A549 (cell line): ENCODE measurements at regions not wholly inside any gene's neighbourhood (a gene's known extent, or its start where the extent isn't known, plus 50 kb on each side); places are given as distances from the start of the nearest gene placed in this dataset.

Experiments
- HOXA7 ChIP-seq: fragments of 250-450 bp; sonication (Bioruptor Pico); IDR thresholded peaks from 2 replicates; pipeline ENCODE4 v1.5.0; 2020; ENCODE audit warnings: mild to moderate bottlenecking, moderate library complexity
- TF ChIP-seq, protein P1 (sequence below): fragments of >200 bp; sonication (Bioruptor Twin); formaldehyde crosslinking; IDR thresholded peaks from 3 replicates; pipeline ENCODE4 v1.5.1; 2016

DNA sequence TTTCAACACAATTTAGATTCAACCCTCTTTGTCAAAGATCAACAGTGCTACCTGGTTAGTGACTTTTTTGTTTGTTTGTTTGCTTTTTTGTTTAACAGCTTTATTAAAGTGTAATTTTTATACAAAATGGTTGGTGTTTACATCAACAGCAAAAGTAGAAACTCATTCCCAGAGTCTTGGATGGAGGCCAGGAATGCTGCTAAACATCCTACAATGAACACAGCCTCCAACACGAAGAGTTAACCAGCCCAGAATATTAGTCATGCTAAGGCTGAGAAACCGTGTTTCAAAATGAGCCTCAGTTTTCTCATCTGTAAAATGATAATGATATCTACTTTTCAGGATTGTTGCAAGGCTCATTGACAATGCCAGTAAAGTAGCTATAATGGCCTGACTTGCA, 211.0 kb upstream of the MAF start:
- TF ChIP-seq, protein P1, sequence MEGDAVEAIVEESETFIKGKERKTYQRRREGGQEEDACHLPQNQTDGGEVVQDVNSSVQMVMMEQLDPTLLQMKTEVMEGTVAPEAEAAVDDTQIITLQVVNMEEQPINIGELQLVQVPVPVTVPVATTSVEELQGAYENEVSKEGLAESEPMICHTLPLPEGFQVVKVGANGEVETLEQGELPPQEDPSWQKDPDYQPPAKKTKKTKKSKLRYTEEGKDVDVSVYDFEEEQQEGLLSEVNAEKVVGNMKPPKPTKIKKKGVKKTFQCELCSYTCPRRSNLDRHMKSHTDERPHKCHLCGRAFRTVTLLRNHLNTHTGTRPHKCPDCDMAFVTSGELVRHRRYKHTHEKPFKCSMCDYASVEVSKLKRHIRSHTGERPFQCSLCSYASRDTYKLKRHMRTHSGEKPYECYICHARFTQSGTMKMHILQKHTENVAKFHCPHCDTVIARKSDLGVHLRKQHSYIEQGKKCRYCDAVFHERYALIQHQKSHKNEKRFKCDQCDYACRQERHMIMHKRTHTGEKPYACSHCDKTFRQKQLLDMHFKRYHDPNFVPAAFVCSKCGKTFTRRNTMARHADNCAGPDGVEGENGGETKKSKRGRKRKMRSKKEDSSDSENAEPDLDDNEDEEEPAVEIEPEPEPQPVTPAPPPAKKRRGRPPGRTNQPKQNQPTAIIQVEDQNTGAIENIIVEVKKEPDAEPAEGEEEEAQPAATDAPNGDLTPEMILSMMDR, result no peak
- no peak for TF ChIP-seq HOXA7 (CRISPR knock-in tag)
